GM12878 (cell line): ENCODE measurements at regions not wholly inside any gene's neighbourhood (a gene's known extent, or its start where the extent isn't known, plus 50 kb on each side); places are given as distances from the start of the nearest gene placed in this dataset.

ENCODE experiments used
- ATAC-seq: fragments of 200-7000 bp; cut with Tn5 transposase; 3 replicates; pipeline ENCODE4 v1.9.1; 2020; ENCODE audit warnings: mild to moderate bottlenecking, moderate library complexity
- BruUV-seq: library from RNA; stranded (reverse); fragments of 400-500 nt; replicated peaks from 2 replicates; lab custom pipeline; 2021; lab: Mats Ljungman, UMichigan
- CTCF ChIA-PET: fragments of 300-600 bp; sonication (Branson Sonifier 250); formaldehyde crosslinking; extraction: SDS; loops from one replicate; lab custom pipeline; 2021; ENCODE audit warnings: inconsistent platforms; lab: Yijun Ruan, JAX
- POLR2A ChIA-PET: fragments of 350-600 bp; formaldehyde crosslinking; extraction: SDS; loops from one replicate; lab custom pipeline; 2021; ENCODE audit warnings: inconsistent platforms; lab: Charles Lee
- RAD21 ChIA-PET: fragments of 300-600 bp; sonication (Branson Sonifier 250); formaldehyde crosslinking; loops from one replicate; lab custom pipeline; 2023; ENCODE audit warnings: antibody characterized with exemption; ENCODE audit not compliant: unreplicated experiment; lab: Charles Lee
- SMC1A ChIA-PET: fragments of 300-600 bp; sonication (Branson Sonifier 250); formaldehyde crosslinking; loops from one replicate; lab custom pipeline; 2023; ENCODE audit not compliant: unreplicated experiment, uncharacterized antibody; lab: Charles Lee
- DNase-seq: peaks from one replicate; pipeline ENCODE4 v3.0.0-alpha.2; 2011; ENCODE audit warnings: low read depth, low spot score
- FAIRE-seq: peaks from 3 replicates; lab custom pipeline; 2011; peaks lifted over from hg19 to GRCh38; lab: Jason Lieb, UNC
- H2AFZ ChIP-seq: 2 replicates; pipeline ENCODE4 v1.6.0; 2011; ENCODE audit warnings: low read depth, low read length, control low read depth; ENCODE audit not compliant: control insufficient read depth
- H3K27ac ChIP-seq: 2 replicates; pipeline ENCODE4 v1.5.1; 2011; ENCODE audit warnings: control low read depth; ENCODE audit not compliant: control insufficient read depth, insufficient read depth
- H3K27me3 ChIP-seq, 2 experiments: replicated peaks in 1 of 2; 2 replicates each; pipeline versions ENCODE4 v1.6.0 to v1.6.1; 2011; ENCODE audit warnings: low read length in 1 of 2; ENCODE audit not compliant: control insufficient read depth in 2 of 2, insufficient read depth in 2 of 2
- H3K36me3 ChIP-seq, 2 experiments: 2 replicates each; pipeline ENCODE4 v1.5.1; 2011; ENCODE audit warnings: low read length in 1 of 2; ENCODE audit not compliant: control insufficient read depth in 2 of 2, insufficient read depth in 2 of 2
- H3K4me1 ChIP-seq: 2 replicates; pipeline ENCODE4 v1.6.1; 2011; ENCODE audit warnings: mild to moderate bottlenecking, low read length, moderate library complexity, mixed read lengths; ENCODE audit not compliant: control insufficient read depth, insufficient read depth
- H3K4me2 ChIP-seq: 2 replicates; pipeline ENCODE4 v1.6.0; 2011; ENCODE audit warnings: control low read depth; ENCODE audit not compliant: control insufficient read depth, insufficient read depth
- H3K4me3 ChIP-seq: fragments of 200-600 bp; sonication (generic); 2 replicates; pipeline ENCODE4 v1.5.1; 2016
- H3K79me2 ChIP-seq: 2 replicates; pipeline ENCODE4 v1.6.0; 2011; ENCODE audit warnings: low read length; ENCODE audit not compliant: control insufficient read depth, insufficient read depth
- H3K9ac ChIP-seq: 2 replicates; pipeline ENCODE4 v1.8.0; 2011; ENCODE audit warnings: low read length, control low read depth, mixed read lengths; ENCODE audit not compliant: control insufficient read depth, insufficient read depth
- H3K9me3 ChIP-seq: replicated peaks from 3 replicates; pipeline ENCODE4 v1.5.1; 2011; ENCODE audit warnings: mild to moderate bottlenecking, low read length; ENCODE audit not compliant: control insufficient read depth, insufficient read depth
- H4K20me1 ChIP-seq: 2 replicates; pipeline ENCODE4 v1.6.0; 2011; ENCODE audit not compliant: control insufficient read depth, insufficient read depth
- ASH2L ChIP-seq: fragments of 300-600, 200-600 bp; sonication (generic); IDR thresholded peaks from 2 replicates; pipeline ENCODE4 v1.6.1; 2017; ENCODE audit warnings: low read depth, mild to moderate bottlenecking, borderline replicate concordance
- BACH1 ChIP-seq: fragments of 450-650 bp; IDR thresholded peaks from 2 replicates; pipeline ENCODE4 v1.6.1; 2017; ENCODE audit warnings: mild to moderate bottlenecking, borderline replicate concordance
- CBX3 ChIP-seq: fragments of 200-600 bp; sonication (generic); IDR thresholded peaks from 2 replicates; pipeline ENCODE4 v1.6.1; 2016; ENCODE audit warnings: low read depth, borderline replicate concordance
- CHD1 ChIP-seq: IDR thresholded peaks from 2 replicates; pipeline ENCODE4 v1.6.1; 2012; ENCODE audit warnings: low read depth, low read length, improper control_type of control experiment
- DPF2 ChIP-seq: fragments of 450-650 bp; IDR thresholded peaks from 2 replicates; pipeline ENCODE4 v1.6.1; 2017; ENCODE audit warnings: mild to moderate bottlenecking
- EP300 ChIP-seq, 2 experiments: fragments of 150-350 bp in 1 of 2; IDR thresholded peaks; 2 replicates each; pipeline ENCODE4 v1.6.1; 2011 to 2012; ENCODE audit warnings: low read depth in 2 of 2, low read length in 2 of 2, borderline replicate concordance in 1 of 2, improper control_type of control experiment in 1 of 2, inconsistent platforms in 1 of 2; ENCODE audit not compliant: control insufficient read depth in 1 of 2
- GABPA ChIP-seq: IDR thresholded peaks from 2 replicates; pipeline ENCODE4 v1.6.1; 2014; ENCODE audit warnings: antibody characterized with exemption, low read depth, mild to moderate bottlenecking, inconsistent platforms
- HDAC6 ChIP-seq: fragments of 200-600 bp; sonication (generic); IDR thresholded peaks from one replicate; pipeline ENCODE4 v1.8.0; 2017; ENCODE audit warnings: antibody characterized with exemption; ENCODE audit not compliant: unreplicated experiment
- MYC ChIP-seq: IDR thresholded peaks from 2 replicates; pipeline ENCODE4 v1.6.1; 2011; ENCODE audit warnings: mild to moderate bottlenecking, low read length, moderate library complexity, inconsistent platforms; ENCODE audit not compliant: insufficient read depth, insufficient replicate concordance, insufficient read length, severe bottlenecking
- NR2C2 ChIP-seq: IDR thresholded peaks from 2 replicates; pipeline ENCODE4 v1.6.1; 2011; ENCODE audit warnings: borderline replicate concordance, low read depth; ENCODE audit not compliant: control insufficient read depth, insufficient read length
- NRF1 ChIP-seq: conservative IDR thresholded peaks from 2 replicates; pipeline ENCODE4 v1.6.1; 2011; ENCODE audit warnings: mild to moderate bottlenecking, low read depth, low read length, improper control_type of control experiment
- SREBF2 ChIP-seq: IDR thresholded peaks from 2 replicates; pipeline ENCODE4 v1.6.1; 2012; ENCODE audit warnings: mild to moderate bottlenecking, low read length
- WRNIP1 ChIP-seq: IDR thresholded peaks from 2 replicates; pipeline ENCODE4 v1.6.1; 2011; ENCODE audit warnings: low read depth, low read length, improper control_type of control experiment, borderline replicate concordance
- ZBTB4 ChIP-seq: fragments of 450-650 bp; formaldehyde crosslinking; IDR thresholded peaks from 2 replicates; pipeline ENCODE4 v1.4.0; 2022; ENCODE audit warnings: mild to moderate bottlenecking, moderate library complexity
- ZNF217 ChIP-seq: fragments of 450-650 bp; IDR thresholded peaks from 2 replicates; pipeline ENCODE4 v1.6.1; 2017; ENCODE audit warnings: antibody characterized with exemption, mild to moderate bottlenecking
- ZNF622 ChIP-seq: fragments of 450-650 bp; IDR thresholded peaks from 2 replicates; pipeline ENCODE4 v1.6.1; 2017; ENCODE audit warnings: mild to moderate bottlenecking, inconsistent platforms
- ZSCAN29 ChIP-seq: fragments of 450-650 bp; IDR thresholded peaks from 2 replicates; pipeline ENCODE4 v1.6.1; 2017; ENCODE audit warnings: mild to moderate bottlenecking, moderate library complexity
- WGBS: methylation state at CpG from one replicate; pipeline ENCODE4 v1.1.6; 2016; ENCODE audit warnings: low lambda C conversion rate; ENCODE audit not compliant: insufficient replicate concordance, insufficient coverage; ENCODE audit errors: missing lambda C conversion rate; 5-methylcytosine and 5-hydroxymethylcytosine counted together
- in situ Hi-C: fragments of 300-500 bp; cut with MboI; formaldehyde crosslinking; loops from 9 replicates; pipeline ENCODE4 v1.14.3; 2018; ENCODE audit warnings: mixed read lengths
- intact Hi-C: fragments of 100-400 bp; cut with micrococcal nuclease; formaldehyde crosslinking; loops from one replicate; pipeline ENCODE4 v1.14.2; 2022; ENCODE audit not compliant: unreplicated experiment
- TF ChIP-seq, protein P1 (sequence below): fragments of 150-350 bp; IDR thresholded peaks from 2 replicates; pipeline ENCODE4 v1.6.1; 2014; ENCODE audit warnings: mild to moderate bottlenecking, low read depth, low read length

- CTCF ChIA-PET = no interaction called here
- POLR2A ChIA-PET = no interaction called here
Measured at GRCh38 chr15:47843124-47843663, 125.9 kb downstream of the SEMA6D start.

DNA sequence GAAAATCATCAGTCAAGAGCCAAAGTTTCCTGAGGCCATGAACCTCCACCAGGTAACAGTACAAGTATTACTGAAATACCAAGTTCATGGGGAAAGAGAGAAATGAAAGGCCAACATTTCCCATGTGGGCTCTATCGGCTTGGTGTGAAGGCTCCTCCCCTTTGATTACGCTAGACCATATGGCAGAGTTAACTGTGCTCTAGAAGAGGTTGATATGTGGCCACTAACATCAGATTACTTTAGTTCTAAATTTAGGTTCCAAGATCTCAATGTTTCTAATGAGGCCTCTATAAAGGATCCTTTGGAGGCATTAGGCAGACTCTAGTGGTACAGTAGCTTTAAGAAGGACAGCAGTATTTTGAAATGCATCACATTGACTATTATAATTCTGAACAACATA lies 127.1 kb downstream of the SEMA6D start:
- BruUV-seq = no TSS peak
- 100% methylated on average over 2 of the region's 2 CpGs for WGBS
- no peak overlapping the region for H3K9ac ChIP-seq
- H2AFZ ChIP-seq = no peak overlapping the region
- ATAC-seq (no peak), FAIRE-seq (no peak), DNase-seq (no peak)
- H3K9me3 ChIP-seq = no peaks in the 10 kb centered on the region
- in situ Hi-C loops (no loop called here), intact Hi-C loops (no loop called here)
- H3K36me3 ChIP-seq = no peaks in the 10 kb centered on the region
- ChIA-PET CTCF (no interaction called here), POLR2A (no interaction called here), SMC1A (no interaction called here), RAD21 (no interaction called here)
- no peaks in the 10 kb centered on the region for H3K4me1 ChIP-seq
- H3K27me3 ChIP-seq = no peaks in the 10 kb centered on the region
- H3K4me3 ChIP-seq = no peak overlapping the region
- no peaks in the 10 kb centered on the region for H4K20me1 ChIP-seq
- H3K4me2 ChIP-seq = no peak overlapping the region
- H3K79me2 ChIP-seq = no peaks in the 10 kb centered on the region
- H3K27ac ChIP-seq = no peak overlapping the region
- TF ChIP-seq CBX3 (no peak), DPF2 (no peak), ZBTB4 (CRISPR knock-in tag) (no peak), WRNIP1 (no peak), HDAC6 (no peak), GABPA (no peak), NR2C2 (no peak), MYC (no peak)

More at GRCh38 chr15:47843124-47843663, 125.9 kb downstream of the SEMA6D start:
- Histone ChIP-seq H3K36me3 (no peaks in the 10 kb centered on the region), H3K9ac (no peak overlapping the region), H3K4me2 (no peak overlapping the region), H3K79me2 (no peaks in the 10 kb centered on the region), H2AFZ (no peak overlapping the region), H3K27me3 (no peaks in the 10 kb centered on the region), H3K27ac (no peak overlapping the region), H3K4me1 (no peaks in the 10 kb centered on the region), H3K9me3 (no peaks in the 10 kb centered on the region), H3K4me3 (no peak overlapping the region), H4K20me1 (no peaks in the 10 kb centered on the region)
- WGBS = 72% methylated on average over 4 of the region's 4 CpGs
- no peak for FAIRE-seq
- TF ChIP-seq ZSCAN29 (no peak), NR2C2 (no peak), BACH1 (no peak), DPF2 (no peak), ASH2L (no peak), ZNF217 (no peak), SREBF2 (no peak), CHD1 (no peak), ZNF622 (no peak), NRF1 (no peak), EP300 (IDR thresholded peaks at IDR 0.05; ENCODE audit: borderline replicate concordance in 1 of 2, control insufficient read depth in 1 of 2, low read depth in 2 of 2, low read length in 2 of 2) (no peak)
- TF ChIP-seq, protein P1, sequence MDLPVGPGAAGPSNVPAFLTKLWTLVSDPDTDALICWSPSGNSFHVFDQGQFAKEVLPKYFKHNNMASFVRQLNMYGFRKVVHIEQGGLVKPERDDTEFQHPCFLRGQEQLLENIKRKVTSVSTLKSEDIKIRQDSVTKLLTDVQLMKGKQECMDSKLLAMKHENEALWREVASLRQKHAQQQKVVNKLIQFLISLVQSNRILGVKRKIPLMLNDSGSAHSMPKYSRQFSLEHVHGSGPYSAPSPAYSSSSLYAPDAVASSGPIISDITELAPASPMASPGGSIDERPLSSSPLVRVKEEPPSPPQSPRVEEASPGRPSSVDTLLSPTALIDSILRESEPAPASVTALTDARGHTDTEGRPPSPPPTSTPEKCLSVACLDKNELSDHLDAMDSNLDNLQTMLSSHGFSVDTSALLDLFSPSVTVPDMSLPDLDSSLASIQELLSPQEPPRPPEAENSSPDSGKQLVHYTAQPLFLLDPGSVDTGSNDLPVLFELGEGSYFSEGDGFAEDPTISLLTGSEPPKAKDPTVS = no peak
- intact Hi-C loops = no loop called here
- ATAC-seq = no peak
- ChIA-PET SMC1A (no interaction called here), RAD21 (no interaction called here)
- no peak for DNase-seq
- in situ Hi-C loops = no loop called here
- BruUV-seq = no TSS peak
